HUES6 (cell line): ENCODE measurements at regions not wholly inside any gene's neighbourhood (a gene's known extent, or its start where the extent isn't known, plus 50 kb on each side); places are given as distances from the start of the nearest gene placed in this dataset.

ENCODE experiments used
- H3K27ac ChIP-seq: 2 replicates; pipeline ENCODE4 v1.7.0; 2013; ENCODE audit warnings: low read depth, mild to moderate bottlenecking, low read length, inconsistent platforms
- H3K27me3 ChIP-seq: 2 replicates; pipeline ENCODE4 v1.6.1; 2013; ENCODE audit warnings: low read length; ENCODE audit not compliant: control insufficient read depth, insufficient read depth
- H3K36me3 ChIP-seq: 2 replicates; pipeline ENCODE4 v1.6.1; 2013; ENCODE audit warnings: low read length; ENCODE audit not compliant: control insufficient read depth, insufficient read depth
- H3K4me1 ChIP-seq: 2 replicates; pipeline ENCODE4 v1.6.1; 2013; ENCODE audit warnings: low read length; ENCODE audit not compliant: control insufficient read depth, insufficient read depth
- H3K4me3 ChIP-seq: 2 replicates; pipeline ENCODE4 v1.5.1; 2013; ENCODE audit warnings: low read depth, low read length
- H3K9ac ChIP-seq: one replicate; pipeline ENCODE4 v1.6.1; 2013; ENCODE audit warnings: mild to moderate bottlenecking, low read length
- H3K9me3 ChIP-seq: 2 replicates; pipeline ENCODE4 v1.6.1; 2013; ENCODE audit warnings: low read depth, low read length; ENCODE audit not compliant: control insufficient read depth, insufficient read depth

GRCh38 chr5:92371171-92371888 is 988.2 kb upstream of the ARRDC3 start:
- H3K9ac ChIP-seq = no peak overlapping the region
- no peaks in the 10 kb centered on the region for H3K36me3 ChIP-seq
- H3K4me3 ChIP-seq = no peak overlapping the region
- H3K27me3 ChIP-seq = no peaks in the 10 kb centered on the region
- H3K27ac ChIP-seq = no peak overlapping the region
- peaks cover 6% of the 10 kb centered on the region; the same call in 1 of the 2 replicates for H3K9me3 ChIP-seq
- H3K4me1 ChIP-seq = peaks cover 10% of the 10 kb centered on the region

- no peak overlapping the region for H3K9ac ChIP-seq
- peaks cover 10% of the 10 kb centered on the region for H3K4me1 ChIP-seq
- no peaks in the 10 kb centered on the region for H3K27me3 ChIP-seq
- H3K9me3 ChIP-seq = peaks cover 3% of the 10 kb centered on the region; the same call in 1 of the 2 replicates
- no peak overlapping the region for H3K4me3 ChIP-seq
- no peak overlapping the region for H3K27ac ChIP-seq
- H3K36me3 ChIP-seq = no peaks in the 10 kb centered on the region
Observed at GRCh38 chr5:92370032-92370431, 986.9 kb upstream of the ARRDC3 start.

GRCh38 chr5:92369587-92369986 is 986.5 kb upstream of the ARRDC3 start:
- H3K9me3 ChIP-seq = no peaks in the 10 kb centered on the region
- no peak overlapping the region for H3K9ac ChIP-seq
- no peaks in the 10 kb centered on the region for H3K27me3 ChIP-seq
- no peaks in the 10 kb centered on the region for H3K36me3 ChIP-seq
- no peak overlapping the region for H3K27ac ChIP-seq
- peaks cover 10% of the 10 kb centered on the region for H3K4me1 ChIP-seq
- no peak overlapping the region for H3K4me3 ChIP-seq

- Histone ChIP-seq H3K27ac (no peak overlapping the region), H3K4me1 (no peaks in the 10 kb centered on the region), H3K9me3 (no peaks in the 10 kb centered on the region), H3K4me3 (no peak overlapping the region), H3K9ac (no peak overlapping the region), H3K27me3 (no peaks in the 10 kb centered on the region), H3K36me3 (no peaks in the 10 kb centered on the region)
Observed at GRCh38 chr5:92364986-92365550, 982.0 kb upstream of the ARRDC3 start.

- Histone ChIP-seq H3K9ac (no peak overlapping the region), H3K27ac (no peak overlapping the region), H3K36me3 (no peaks in the 10 kb centered on the region), H3K4me1 (no peaks in the 10 kb centered on the region), H3K4me3 (no peak overlapping the region), H3K27me3 (no peaks in the 10 kb centered on the region), H3K9me3 (peaks cover 27% of the 10 kb centered on the region)
Observed at GRCh38 chr5:92353107-92354030, 970.3 kb upstream of the ARRDC3 start.

GRCh38 chr5:92337772-92338234 is 954.7 kb upstream of the ARRDC3 start:
- no peaks in the 10 kb centered on the region for H3K27me3 ChIP-seq
- H3K27ac ChIP-seq = no peak overlapping the region
- no peaks in the 10 kb centered on the region for H3K4me1 ChIP-seq
- H3K9me3 ChIP-seq = no peaks in the 10 kb centered on the region
- no peak overlapping the region for H3K4me3 ChIP-seq
- no peaks in the 10 kb centered on the region for H3K36me3 ChIP-seq
- no peak overlapping the region for H3K9ac ChIP-seq

- no peaks in the 10 kb centered on the region for H3K36me3 ChIP-seq
- no peak overlapping the region for H3K4me3 ChIP-seq
- no peak overlapping the region for H3K27ac ChIP-seq
- no peaks in the 10 kb centered on the region for H3K27me3 ChIP-seq
- H3K4me1 ChIP-seq = no peaks in the 10 kb centered on the region
- no peak overlapping the region for H3K9ac ChIP-seq
- H3K9me3 ChIP-seq = no peaks in the 10 kb centered on the region
Observed at GRCh38 chr5:92332039-92332438, 948.9 kb upstream of the ARRDC3 start.

- no peaks in the 10 kb centered on the region for H3K4me1 ChIP-seq
- H3K9me3 ChIP-seq = no peaks in the 10 kb centered on the region
- no peaks in the 10 kb centered on the region for H3K27me3 ChIP-seq
Observed at GRCh38 chr5:92330365-92330764, 947.2 kb upstream of the ARRDC3 start.

GRCh38 chr5:92329759-92330158 is 946.6 kb upstream of the ARRDC3 start:
- no peak overlapping the region for H3K4me3 ChIP-seq
- H3K9me3 ChIP-seq = no peaks in the 10 kb centered on the region
- no peak overlapping the region for H3K27ac ChIP-seq
- no peaks in the 10 kb centered on the region for H3K4me1 ChIP-seq
- no peaks in the 10 kb centered on the region for H3K36me3 ChIP-seq
- H3K27me3 ChIP-seq = no peaks in the 10 kb centered on the region
- H3K9ac ChIP-seq = no peak overlapping the region

More at GRCh38 chr5:92330365-92330764, 947.2 kb upstream of the ARRDC3 start:
- no peaks in the 10 kb centered on the region for H3K36me3 ChIP-seq
- no peak overlapping the region for H3K27ac ChIP-seq
- no peak overlapping the region for H3K9ac ChIP-seq
- H3K4me3 ChIP-seq = no peak overlapping the region

- no peak overlapping the region for H3K27ac ChIP-seq
- no peaks in the 10 kb centered on the region for H3K4me1 ChIP-seq
- H3K9me3 ChIP-seq = no peaks in the 10 kb centered on the region
- no peak overlapping the region for H3K9ac ChIP-seq
- no peaks in the 10 kb centered on the region for H3K27me3 ChIP-seq
- H3K4me3 ChIP-seq = no peak overlapping the region
- no peaks in the 10 kb centered on the region for H3K36me3 ChIP-seq
Observed at GRCh38 chr5:92328584-92329259, 945.6 kb upstream of the ARRDC3 start.
